ENCODE measurements at regions not wholly inside any gene's neighbourhood (a gene's known extent, or its start where the extent isn't known, plus 50 kb on each side); places are given as distances from the start of the nearest gene placed in this dataset.

DNA sequence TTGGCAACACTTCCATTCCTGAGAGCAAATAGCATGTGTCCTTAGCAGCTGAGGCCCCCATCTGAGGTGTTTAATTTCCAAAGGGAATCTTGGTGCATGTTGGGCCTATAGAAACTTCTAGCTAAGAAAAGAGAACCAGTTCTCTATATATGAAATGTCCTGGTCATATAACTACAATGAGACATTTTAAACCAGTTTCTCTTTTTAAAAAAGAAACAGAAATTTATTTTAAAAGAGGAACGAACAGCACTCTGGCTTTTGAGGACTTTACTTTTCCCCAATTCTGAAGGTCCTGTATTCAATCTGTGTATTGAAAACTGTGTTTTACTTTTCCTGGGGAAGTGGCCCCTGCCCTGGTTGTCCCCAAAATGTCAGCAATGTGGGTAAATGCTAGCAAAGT, 94.0 kb upstream of the FOXN2 start:
- intact Hi-C loops (cut with DNase I; ENCODE audit: low total_unique reads), result no loop called here
- in situ Hi-C loops (cut with MboI; ENCODE audit: low sequenced_read_pairs in 4 of 4), result no loop called here
- H3K4me3 ChIP-seq, result no peak overlapping the region
- ATAC-seq, result no peak
- H3K36me3 ChIP-seq, result no peaks in the 10 kb centered on the region
- no peak overlapping the region for H3K27ac ChIP-seq
- no peaks in the 10 kb centered on the region for H3K27me3 ChIP-seq
- TF ChIP-seq, protein P1, sequence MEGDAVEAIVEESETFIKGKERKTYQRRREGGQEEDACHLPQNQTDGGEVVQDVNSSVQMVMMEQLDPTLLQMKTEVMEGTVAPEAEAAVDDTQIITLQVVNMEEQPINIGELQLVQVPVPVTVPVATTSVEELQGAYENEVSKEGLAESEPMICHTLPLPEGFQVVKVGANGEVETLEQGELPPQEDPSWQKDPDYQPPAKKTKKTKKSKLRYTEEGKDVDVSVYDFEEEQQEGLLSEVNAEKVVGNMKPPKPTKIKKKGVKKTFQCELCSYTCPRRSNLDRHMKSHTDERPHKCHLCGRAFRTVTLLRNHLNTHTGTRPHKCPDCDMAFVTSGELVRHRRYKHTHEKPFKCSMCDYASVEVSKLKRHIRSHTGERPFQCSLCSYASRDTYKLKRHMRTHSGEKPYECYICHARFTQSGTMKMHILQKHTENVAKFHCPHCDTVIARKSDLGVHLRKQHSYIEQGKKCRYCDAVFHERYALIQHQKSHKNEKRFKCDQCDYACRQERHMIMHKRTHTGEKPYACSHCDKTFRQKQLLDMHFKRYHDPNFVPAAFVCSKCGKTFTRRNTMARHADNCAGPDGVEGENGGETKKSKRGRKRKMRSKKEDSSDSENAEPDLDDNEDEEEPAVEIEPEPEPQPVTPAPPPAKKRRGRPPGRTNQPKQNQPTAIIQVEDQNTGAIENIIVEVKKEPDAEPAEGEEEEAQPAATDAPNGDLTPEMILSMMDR (IDR thresholded peaks at IDR 0.05 in 4 of 5, conservative IDR thresholded peaks at IDR 0.05 in 1 of 5), result no peak
- TF ChIP-seq POLR2A (IDR thresholded peaks at IDR 0.05), result no peak
- no peaks in the 10 kb centered on the region for H3K4me1 ChIP-seq
- no peaks in the 10 kb centered on the region for H3K9me3 ChIP-seq
- no peak for DNase-seq

DNA sequence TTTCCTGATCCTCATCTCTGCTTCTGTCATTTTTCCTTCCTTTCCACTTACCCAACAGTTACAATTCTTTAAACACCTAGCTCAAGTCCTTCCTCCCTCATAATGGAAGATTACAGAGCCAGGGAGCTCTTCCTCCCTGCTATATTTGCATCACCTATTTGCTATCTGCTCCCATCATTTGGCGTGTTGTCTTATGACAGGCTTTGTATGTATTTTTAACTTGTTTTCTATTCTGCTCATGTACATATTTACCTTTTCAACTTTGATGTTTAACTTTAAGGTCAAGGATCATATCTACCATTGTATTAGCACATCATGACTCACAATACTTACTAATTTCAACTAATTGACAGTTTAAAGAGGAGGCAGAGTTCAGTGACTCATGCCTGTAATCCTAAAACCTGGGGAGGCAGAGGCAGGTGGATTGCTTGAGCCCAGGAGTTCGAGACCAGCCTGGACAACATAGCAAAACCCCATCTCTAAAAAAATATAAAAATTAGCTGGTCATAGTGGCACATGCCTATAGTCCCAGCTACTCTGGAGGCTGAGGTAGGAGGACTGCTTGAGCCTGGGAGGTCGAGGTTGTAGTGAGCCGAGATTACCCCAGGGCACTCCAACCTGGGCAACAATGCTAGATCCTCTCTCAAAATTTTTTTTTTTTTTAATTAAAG, 92.5 kb upstream of the FOXN2 start:
- H3K4me1 ChIP-seq, result no peaks in the 10 kb centered on the region
- no peak for TF ChIP-seq POLR2A (IDR thresholded peaks at IDR 0.05)
- TF ChIP-seq, protein P1 (IDR thresholded peaks at IDR 0.05 in 4 of 5, conservative IDR thresholded peaks at IDR 0.05 in 1 of 5), result no peak

DNA sequence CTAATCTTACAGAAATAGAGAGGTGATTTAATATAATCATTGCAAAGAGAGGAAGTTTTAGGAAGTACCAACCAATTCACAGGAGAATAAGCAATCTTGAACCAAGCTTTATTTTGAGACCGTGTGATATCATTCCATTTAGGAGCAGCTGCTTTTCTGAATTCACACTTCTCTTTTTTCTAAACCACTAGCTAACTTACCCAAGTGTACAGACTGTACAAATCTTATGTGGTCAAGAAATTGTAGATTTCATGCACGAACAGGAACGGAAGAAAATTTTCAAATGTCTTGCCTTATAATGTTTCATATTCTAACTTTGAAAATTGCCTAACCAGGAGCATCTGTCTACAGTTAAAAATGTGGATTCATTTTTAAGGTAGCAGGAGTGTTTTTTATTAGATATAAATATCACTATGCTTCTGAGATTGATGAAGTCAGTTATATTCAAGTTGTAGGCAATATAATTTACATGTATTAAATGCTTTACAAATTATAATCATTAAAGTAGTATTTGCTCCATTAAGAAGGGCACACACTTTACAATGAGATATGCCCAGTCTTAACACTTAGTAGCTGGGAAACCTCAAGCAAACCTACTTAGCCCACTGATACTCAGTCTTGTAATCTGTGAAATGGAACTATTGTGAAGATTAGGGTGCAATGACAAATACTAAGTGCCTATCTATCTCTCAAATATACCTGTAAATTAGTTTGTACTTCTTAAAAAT, 86.7 kb upstream of the FOXN2 start:
- H3K4me1 ChIP-seq, result no peaks in the 10 kb centered on the region
- TF ChIP-seq, protein P1 (IDR thresholded peaks at IDR 0.05 in 4 of 5, conservative IDR thresholded peaks at IDR 0.05 in 1 of 5), result no peak
- in situ Hi-C loops (cut with MboI; ENCODE audit: low sequenced_read_pairs in 4 of 4), result no loop called here
- ATAC-seq (no peak), DNase-seq (no peak)
- H3K4me3 ChIP-seq, result no peak overlapping the region
- H3K27me3 ChIP-seq, result no peaks in the 10 kb centered on the region
- H3K27ac ChIP-seq, result no peak overlapping the region
- intact Hi-C loops (cut with DNase I; ENCODE audit: low total_unique reads), result no loop called here
- H3K36me3 ChIP-seq, result no peaks in the 10 kb centered on the region
- H3K9me3 ChIP-seq, result no peaks in the 10 kb centered on the region

More for the DNA sequence above, 92.5 kb upstream of the FOXN2 start:
- intact Hi-C loops (cut with DNase I; ENCODE audit: low total_unique reads), result no loop called here
- DNase-seq, result no peak
- ATAC-seq, result no peak
- in situ Hi-C loops (cut with MboI; ENCODE audit: low sequenced_read_pairs in 4 of 4), result no loop called here
- Histone ChIP-seq H3K4me3 (no peak overlapping the region), H3K27me3 (no peaks in the 10 kb centered on the region), H3K27ac (no peak overlapping the region), H3K36me3 (no peaks in the 10 kb centered on the region), H3K9me3 (no peaks in the 10 kb centered on the region)

GRCh38 chr2:48228345-48228684, 86.2 kb upstream of the FOXN2 start:
- Histone ChIP-seq H3K9me3 (no peaks in the 10 kb centered on the region), H3K4me1 (no peaks in the 10 kb centered on the region), H3K4me3 (no peak overlapping the region), H3K36me3 (no peaks in the 10 kb centered on the region), H3K27ac (no peak overlapping the region), H3K27me3 (no peaks in the 10 kb centered on the region)
- DNase-seq (no peak), ATAC-seq (no peak)
- in situ Hi-C loops (cut with MboI; ENCODE audit: low sequenced_read_pairs in 4 of 4) (no loop called here), intact Hi-C loops (cut with DNase I; ENCODE audit: low total_unique reads) (no loop called here)
- no peak for TF ChIP-seq POLR2A (IDR thresholded peaks at IDR 0.05)
- TF ChIP-seq, protein P1 (IDR thresholded peaks at IDR 0.05 in 4 of 5, conservative IDR thresholded peaks at IDR 0.05 in 1 of 5), result no peak
